Activated CD4-positive, alpha-beta T cell treated with anti-CD3 and anti-CD28 coated beads, Interleukin-2, Interleukin-6, amounts not matched to agents 100 ng/mL and 50 ng/mL, durations not matched to agents 16 hours and 8 hours (primary cell): ENCODE measurements at regions not wholly inside any gene's neighbourhood (a gene's known extent, or its start where the extent isn't known, plus 50 kb on each side); places are given as distances from the start of the nearest gene placed in this dataset.

ENCODE experiments used
- DNase-seq: peaks from one replicate; pipeline ENCODE4 v3.0.0-alpha.2; 2020

DNA sequence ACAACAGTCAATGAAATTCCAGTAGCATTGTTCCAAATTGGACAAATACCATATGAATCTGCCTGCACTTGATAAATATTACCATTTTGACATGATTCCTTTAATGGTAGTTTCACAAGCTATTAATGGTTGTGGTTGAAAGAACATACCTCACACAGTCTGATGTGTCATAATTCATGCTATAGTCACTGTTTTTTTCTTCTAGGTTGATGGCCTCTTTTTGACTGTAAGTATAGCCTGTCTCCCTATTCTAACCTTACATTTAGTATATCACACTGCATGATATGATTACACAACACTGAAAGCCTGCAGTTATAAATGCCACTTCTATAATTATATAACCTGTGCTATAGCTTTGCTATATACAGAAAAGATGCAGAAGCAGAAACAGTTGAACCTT lies 834.1 kb downstream of the NSUN3 start:
- DNase-seq: no peak

DNA sequence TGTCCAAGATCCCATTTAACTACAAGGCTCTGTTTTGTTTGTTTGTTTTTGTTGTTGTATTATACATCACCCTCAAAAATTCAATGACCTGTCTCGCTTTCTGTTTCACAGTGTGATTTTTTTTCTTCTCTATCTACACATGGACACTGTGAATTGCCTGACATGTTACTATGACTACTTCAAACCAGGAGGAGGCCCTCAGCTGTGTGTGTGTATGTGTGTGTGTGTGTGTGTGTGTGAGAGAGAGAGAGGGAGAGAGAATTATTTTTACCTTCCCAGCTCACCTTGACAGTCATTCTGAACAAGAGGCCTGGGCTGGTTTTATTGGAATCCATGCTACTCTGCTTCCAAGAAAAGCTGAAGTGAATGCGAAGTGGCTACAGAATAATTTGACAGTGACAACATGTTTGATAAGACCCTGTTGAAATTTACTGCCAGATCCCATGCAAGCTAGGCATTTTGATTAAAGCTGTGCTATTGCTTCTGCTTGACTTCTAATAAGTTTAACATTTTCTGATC lies 841.4 kb downstream of the NSUN3 start:
- no peak for DNase-seq

DNA sequence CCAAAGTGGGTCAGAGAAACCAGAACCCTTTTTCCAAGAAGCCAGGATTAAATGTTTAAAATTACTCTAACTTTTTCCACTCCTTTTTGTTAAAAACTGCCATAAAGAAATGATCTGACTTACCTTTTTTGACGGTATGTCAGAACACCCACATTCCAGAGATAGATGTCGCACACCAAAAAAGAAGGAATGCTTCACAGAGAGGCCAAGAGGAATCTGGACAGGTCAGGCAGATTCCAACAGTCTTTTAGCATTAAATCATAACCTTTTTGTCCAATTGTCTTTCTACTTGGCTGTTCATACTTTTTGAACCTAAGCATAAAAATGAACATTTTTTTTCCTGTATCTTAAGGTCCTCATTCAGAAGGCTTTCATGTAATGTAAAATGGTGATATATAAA lies 846.9 kb downstream of the NSUN3 start:
- no peak for DNase-seq

DNA sequence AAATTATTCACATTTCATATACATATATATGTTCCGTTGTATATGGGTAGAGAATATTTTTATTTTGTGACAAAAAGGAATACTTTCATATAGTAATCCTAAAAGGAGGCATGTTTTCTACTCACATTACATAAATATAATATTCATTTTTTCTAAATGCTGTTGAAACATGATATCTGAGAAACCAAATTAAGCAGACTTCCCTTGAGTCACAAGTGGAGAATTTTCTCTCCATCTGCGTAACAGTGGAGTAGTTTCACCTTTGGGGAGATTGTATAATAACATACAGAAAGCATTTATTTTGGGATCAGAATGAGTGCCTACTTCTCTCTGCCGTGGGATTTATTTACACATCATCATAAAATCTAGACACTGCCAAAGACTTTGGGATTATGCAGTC lies 849.8 kb downstream of the NSUN3 start:
- DNase-seq: no peak

DNA sequence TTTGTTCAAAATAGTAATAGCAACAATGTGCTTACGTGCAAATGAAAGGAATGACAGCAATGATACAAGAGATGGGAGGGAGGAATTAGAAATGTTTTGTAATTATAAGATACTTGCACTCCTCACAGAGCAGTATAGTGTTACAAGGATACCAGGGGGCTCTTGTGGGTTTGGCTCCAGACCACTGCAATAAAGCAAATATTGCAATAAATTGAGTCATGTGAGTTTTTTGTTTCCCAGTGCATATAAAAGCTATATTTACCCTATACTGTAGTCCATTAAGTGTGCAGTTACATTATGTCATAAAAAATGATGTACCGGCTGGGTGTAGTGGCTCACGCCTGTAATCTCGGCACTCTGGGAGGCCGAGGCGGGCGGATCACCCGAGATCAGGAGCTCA lies 864.3 kb downstream of the NSUN3 start:
- no peak for DNase-seq

DNA sequence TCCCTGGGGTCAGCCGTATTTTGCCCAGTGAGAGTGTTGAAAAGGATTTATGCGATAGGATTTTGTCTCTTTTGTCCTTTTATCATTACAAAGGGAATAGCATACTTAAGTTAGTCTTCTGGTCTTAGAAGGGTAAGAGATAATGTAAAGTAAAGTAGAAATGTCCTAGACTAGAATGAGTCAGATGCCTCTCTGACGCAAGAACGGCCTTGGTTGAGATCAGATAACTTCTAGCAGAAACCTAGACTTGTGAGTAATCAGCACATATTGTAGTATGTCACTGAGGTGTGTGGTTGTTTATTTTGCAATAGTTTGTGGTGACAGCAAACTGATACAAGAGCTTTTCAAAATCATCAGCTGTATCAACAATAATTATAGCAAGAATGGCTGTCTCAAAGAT lies 866.1 kb downstream of the NSUN3 start:
- DNase-seq: peak; percentile 10

DNA sequence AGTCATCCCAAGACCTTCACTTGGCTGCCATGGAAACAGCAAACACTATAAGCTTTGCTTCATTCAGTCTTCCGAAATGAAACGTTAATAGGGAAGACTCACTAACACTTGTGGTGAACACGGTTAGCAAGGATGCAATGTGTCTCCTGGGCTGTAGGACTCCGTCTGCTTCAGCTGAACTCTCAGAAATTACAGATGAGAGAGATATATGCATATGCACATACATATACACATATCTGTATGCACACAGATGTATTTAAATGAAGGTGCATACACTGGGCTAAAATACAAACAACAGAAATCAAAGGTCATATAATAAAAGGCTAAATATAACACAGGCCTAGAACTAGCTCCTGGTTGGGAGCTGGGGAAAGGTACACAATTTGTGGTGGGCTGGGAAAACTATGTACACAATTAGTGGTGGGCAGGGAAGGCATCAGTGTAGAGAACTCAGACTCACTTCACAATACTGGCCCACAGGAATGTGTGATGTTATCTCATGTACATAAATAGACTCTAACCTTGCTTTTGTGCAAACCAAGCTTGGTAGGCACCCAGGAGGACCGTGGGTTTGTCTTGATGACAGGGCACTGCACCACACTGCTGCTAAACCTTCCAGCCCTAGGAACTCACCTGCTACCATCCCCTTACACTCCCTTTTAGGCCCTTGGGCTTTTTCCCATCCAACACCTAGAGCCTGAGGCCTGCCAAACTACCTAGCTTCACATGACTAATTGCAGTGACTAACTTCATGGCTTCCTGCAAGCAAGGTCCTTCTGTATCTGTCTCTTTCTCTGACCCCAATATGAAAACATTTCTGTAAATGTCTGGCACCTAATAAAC lies 873.1 kb downstream of the NSUN3 start:
- DNase-seq: no peak

DNA sequence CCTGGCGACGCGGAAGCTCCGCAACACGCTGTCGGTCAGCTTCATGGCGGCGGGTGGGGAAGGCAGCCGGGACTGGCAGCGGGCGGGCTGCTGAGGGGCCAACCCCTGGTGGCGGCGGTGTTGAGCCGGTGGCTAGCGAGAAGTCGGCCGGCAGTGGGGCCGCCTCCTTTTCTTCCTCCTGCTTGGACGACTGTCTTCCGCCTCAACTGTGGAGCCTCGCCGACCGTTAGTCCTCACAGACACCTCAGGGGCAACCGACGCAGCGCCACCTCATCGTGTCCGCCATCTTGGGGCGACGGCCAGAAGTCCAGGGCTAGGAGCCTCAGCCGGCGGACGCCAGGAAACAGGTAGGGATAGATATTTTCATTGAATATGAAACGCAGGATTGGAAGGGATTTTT lies 875.1 kb downstream of the NSUN3 start:
- DNase-seq: no peak

DNA sequence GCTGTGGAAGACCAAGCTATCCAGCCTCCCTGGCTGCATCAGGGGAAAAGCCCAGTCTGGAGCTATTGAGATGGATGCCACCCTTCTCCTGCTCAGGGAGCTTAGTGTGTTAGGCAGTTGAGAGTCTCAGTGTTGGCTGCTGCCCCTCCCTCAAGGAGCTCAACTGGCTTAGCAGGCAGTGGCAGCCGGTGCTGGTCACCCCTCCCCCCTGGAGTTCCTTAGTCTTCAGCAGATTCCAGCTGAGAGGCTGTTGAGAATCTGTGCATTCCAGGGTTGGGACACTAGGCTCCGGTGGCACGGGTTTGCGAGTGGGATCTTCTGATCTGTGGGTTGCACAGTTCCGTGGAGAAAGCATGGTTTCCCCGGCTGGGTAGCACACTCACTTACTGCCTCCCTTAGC lies 883.8 kb downstream of the NSUN3 start:
- no peak for DNase-seq

DNA sequence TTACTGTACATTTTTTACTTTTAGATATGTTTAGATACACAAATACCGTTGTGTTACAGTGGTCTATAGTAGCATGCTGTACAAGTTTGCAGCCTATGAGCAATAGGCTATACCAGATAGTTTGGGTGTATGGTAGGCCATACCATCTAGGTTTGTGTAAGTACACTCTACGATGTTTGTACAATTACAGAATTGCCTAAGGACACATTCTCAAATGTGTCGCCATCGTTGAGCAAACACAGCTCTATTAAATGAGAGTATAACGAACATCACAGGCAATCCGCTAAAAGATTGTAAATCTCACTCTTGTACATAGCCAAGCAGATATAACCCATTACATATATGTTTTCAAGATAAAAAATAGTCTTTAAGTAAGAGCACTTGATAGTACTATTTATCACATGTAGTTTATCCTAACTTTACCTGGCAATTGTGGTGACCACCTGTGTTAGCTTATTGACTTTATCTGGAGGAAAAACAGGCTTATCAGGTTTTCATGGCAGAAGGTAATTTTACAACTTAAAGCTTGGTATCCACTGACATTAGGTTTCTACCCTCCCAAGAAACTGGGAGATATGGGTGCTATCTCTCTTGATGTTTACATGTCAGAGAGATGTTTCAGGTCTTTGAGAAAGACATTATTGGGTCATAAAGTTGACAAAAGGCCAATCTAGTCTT lies 898.7 kb downstream of the NSUN3 start:
- DNase-seq: no peak

DNA sequence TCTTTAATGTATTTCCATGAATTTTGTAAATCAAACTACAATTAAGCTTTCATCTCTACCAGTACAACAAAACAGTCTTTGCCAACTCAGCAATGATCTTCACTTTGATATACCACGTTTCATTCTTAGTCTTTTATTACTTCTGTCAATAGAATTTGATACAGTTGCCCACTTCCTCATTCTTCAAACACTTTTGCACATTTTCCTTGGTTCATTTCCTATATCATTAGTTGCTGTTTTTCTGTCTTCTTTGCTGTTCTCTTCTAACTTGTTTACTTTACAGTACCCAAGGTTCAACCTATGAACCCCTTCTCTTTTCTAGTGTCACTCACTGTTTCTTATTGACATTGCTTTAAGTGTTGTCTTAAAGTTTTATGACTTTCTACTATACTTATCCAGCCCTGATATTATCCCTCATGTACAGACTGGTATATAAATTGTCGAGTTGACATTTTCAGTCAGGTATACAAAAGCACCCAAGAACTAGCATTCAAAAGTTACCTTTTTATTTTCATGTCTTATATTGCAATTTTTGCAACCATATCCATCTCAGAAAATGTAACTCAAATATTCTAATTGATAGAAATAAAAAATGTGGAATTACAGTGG lies 903.1 kb downstream of the NSUN3 start:
- no peak for DNase-seq

DNA sequence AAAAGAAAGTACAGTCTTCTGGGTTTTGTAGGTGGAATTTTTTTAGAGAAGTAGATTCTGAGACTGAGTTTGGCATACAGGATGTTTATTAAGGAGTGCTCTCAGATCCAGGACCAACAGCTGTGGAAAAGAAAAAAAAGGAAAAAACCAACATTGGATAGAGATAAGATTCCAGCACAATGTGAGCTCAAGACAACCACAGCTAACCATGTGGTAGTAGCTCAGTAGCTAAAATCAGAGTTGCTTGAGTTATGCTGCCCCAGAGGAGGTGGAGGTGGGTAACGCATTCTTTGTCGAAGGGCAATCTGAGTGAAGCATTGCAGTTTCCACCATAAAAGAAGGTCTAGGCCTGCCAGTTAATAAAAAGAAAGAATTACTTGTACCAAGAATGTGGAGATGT lies 904.3 kb downstream of the NSUN3 start:
- DNase-seq: no peak

DNA sequence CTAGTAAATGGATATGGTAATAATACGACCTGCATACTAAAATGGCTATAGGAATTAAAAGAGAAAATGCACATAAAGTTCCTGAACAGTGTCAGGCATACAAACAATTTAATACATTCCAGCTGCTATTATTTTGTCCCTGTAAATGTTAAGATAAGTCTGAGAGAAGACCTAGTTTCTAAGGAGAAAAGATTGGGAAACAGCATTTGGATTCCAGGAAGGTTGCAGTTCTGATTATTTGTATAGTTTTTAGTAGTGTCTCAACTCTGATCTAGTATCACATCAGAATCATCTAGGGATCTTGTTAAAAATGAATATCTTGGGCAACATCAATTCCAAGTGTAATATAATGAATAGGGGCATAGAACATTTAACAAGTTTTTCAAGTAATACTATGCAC lies 905.7 kb downstream of the NSUN3 start:
- DNase-seq: no peak

DNA sequence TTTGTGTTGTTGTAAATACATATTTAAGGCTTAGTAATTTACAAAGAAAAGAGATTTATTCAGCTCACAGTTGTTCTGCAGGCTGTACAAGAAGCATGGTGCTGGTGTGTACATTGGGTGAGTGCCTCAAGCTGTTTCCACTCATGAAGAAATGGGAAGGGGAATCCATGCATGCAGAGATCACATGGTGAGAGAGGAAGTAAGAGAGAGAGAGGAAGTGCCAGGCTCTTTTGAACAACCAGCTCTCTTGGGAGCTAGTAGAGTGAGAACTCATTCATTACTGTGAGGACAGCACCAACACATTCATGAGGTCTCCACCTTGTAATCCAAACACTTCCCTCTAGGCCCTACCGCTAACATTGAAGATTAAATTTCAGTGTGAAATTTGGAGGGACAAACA lies 909.2 kb downstream of the NSUN3 start:
- DNase-seq: no peak

DNA sequence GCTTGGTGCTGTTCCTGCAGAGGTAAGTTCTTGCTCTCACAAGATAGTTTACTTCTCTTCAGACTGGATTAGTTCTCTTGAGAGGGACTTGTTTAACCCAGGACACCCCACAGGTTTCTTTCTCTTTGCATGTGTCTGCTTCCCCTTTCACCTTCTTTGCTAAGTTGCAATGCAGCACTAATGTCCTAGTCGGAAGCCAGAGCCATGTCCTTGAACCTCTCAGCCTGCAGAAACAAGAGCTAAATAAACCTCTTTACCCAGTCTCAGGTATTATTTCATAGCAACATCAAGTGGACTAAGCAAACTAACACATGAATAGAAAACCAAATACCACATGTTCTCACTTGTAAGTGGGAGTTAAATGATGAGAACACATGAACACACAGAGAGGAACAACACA lies 915.2 kb downstream of the NSUN3 start:
- no peak for DNase-seq

DNA sequence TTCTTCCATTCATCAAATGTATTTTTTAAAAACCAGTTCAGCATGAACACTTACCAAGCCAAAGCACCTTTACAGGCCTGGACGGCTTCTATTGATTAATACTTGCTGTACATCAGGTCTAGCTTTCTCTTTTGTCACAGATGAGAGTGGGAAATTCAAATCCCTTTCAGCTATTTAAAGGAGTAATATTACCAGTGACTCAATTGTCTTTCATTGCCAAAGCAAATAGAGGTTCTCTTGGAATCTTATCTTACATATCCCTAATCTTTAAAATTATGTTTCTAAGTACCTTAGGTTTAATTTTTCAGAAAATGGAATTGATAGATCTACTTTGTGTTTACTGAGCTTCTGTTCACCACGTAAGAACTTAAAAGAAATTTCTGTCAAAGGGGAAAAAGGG lies 922.9 kb downstream of the NSUN3 start:
- DNase-seq: no peak

DNA sequence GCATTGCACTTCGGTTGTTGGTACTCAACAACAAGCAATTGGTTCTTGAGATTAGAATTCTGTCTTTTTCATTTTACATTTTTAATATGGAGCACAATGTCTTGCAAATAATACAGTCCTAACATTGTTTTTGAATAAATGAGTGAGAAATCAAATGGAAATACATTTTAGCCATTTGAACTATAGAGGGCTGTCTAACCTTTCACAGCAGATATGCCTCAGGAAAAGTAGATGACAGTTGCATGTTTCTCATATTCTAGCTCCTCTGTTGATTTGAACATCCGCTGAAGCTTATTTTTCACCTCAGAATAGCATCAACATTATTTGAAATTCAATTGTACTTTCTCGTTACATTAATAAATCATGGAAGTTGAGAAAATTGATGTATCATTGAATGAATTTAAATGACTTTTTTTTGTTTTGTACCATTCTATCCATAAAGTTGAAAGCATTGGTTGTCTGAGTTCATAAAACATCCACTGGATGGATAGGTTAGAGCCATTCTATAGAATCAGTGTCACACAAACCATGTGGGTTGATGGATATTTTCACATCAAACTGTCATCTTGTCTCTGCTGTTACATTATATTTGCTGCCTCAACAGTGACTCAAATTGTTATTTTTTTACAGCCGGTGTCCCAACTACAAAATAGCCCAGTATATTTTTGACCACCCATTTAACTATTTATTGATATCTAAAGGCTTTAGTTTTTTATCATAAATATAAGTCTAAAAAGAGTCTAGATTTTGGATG lies 928.3 kb downstream of the NSUN3 start:
- DNase-seq: no peak

DNA sequence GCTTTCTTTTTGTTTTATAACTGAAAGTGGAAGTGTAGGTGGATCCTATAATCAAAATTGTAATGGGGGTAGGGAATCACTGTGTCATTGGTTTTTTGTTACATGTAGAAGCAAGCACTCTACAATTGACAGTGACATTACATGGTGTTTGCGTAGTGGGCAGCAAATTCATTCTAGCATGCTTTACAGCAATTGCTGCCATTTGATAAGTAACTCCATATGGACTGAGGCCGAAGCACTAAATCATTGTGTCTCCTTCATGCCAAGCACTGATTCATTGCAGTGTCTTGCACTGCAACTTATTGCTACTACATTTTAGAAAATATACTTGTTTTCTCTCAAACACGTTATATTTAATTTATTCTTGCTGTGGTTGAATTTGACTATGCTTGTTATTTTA lies 933.9 kb downstream of the NSUN3 start:
- DNase-seq: no peak

DNA sequence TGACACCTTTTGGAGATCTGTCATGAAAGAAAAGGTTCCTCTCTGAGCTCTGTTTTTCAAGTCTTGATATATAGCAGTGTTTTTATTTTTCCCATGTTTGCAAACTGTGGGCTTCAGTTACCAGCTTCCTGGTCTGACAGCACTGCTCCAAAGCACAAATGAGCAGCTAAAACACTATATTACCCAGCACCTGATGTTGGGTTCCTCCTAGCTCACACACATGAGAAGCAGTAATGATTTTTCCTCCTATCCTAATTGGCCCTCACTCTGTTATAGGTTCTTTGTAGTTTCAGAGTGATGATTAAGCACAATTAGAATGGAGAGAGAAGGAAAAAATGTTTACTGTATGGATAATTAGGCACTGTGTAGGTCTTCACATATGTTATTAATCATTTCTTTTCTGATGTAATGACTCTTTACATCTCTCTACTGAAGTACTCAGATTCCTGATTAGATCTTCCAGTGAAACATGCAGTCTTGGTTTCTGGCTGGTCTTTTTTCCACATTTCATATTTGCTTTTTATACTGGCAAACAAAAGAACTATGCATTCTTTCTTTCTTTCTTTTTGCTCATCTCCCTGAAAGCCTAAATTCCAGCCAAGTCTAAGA lies 939.7 kb downstream of the NSUN3 start:
- DNase-seq: no peak

DNA sequence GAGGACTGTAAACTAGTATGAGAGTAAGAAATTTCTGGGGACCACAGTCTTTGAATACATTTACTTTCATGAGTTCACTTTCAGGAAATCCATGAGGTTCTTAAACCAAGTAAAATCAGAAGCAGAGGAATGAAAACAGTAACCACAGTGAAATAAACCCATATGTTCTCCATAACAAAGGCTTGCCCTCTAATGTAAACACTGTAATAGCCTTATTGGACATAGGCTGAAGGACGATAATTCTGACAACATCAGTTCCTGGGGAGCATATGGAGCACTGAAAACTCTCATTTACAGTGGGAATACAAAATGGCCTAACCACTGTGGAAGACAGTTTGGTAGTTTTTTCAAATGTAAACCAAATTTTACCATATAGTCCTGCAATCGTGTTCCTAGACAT lies 965.8 kb downstream of the NSUN3 start:
- no peak for DNase-seq

DNA sequence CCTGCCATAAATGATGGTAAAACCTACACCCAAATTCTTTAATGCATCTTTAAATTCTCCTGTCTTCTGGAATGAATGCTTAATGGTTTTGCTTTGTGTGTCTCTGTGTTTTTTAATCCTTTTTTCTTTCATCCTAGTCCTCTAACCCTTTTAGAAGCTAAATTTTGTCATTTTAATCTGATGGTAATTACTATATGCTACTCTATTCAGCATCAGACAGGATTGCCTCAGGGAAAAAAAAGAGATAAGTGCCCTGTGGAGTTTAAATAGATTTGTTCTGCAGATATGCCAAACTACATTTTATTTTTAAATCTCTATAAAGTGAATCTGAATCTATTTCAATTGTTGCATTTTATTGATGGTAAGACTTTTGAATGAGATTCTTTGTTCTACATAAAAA lies 966.8 kb downstream of the NSUN3 start:
- DNase-seq: no peak

DNA sequence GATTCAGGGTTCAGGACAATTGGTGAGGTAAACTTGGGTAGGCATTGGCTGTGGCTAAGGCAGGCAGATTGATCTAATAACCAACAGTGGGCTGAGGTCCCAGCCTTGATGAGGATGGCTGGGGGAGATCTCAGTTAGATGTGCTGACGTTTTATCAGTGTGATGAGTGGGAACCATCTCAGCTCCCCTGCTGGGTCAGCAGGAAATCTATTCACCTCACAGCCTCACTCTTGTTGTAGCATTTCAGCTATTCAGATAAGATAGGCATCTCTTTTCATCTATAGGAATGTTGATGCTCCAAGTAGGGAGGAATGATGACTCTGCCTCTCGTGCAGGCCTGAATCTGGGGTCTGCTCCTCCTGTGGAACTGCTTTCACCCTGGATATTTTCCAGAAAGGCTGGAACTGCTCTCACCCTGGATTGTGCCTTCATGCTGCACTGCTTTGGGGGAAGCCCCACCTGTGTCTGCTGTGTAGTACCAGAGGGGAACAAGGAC lies 973.7 kb downstream of the NSUN3 start:
- DNase-seq: no peak

DNA sequence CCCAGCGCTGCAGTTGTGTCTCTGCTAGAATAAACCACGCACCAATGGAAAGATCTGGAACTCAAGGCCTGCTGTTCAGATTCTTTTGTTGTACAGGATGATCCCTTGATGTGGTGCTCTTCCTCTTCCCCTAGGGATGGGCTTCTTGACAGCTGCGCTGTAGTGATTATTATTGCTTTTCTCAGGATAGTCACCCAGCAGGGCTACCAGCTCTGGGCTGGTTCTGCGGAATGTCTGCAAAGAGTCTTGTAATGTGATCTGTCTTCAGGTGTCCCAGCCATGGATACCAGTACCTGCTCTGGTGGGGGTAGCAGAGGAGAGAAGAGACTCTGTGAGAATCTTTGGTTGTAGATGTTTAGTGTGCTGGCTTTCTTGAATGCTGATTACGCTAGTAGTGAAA lies 974.2 kb downstream of the NSUN3 start:
- DNase-seq: no peak
